NOMO-1 (cell line): ENCODE measurements at regions not wholly inside any gene's neighbourhood (a gene's known extent, or its start where the extent isn't known, plus 50 kb on each side); places are given as distances from the start of the nearest gene placed in this dataset.
A peak's percentile ranks its signal among the peaks of the same experiment; 100 is the strongest.

ENCODE experiments used
- DNase-seq, 2 experiments: peaks; one replicate each; lab custom pipeline; 2025; ENCODE audit not compliant: unreplicated experiment in 2 of 2; lab: John Stamatoyannopoulos, UW

GRCh38 chr15:98139337-98139736 lies 178.8 kb downstream of the ARRDC4 start:
- DNase-seq, result no peak

GRCh38 chr15:98142572-98142971 lies 182.1 kb downstream of the ARRDC4 start:
- DNase-seq, result no peak

DNA sequence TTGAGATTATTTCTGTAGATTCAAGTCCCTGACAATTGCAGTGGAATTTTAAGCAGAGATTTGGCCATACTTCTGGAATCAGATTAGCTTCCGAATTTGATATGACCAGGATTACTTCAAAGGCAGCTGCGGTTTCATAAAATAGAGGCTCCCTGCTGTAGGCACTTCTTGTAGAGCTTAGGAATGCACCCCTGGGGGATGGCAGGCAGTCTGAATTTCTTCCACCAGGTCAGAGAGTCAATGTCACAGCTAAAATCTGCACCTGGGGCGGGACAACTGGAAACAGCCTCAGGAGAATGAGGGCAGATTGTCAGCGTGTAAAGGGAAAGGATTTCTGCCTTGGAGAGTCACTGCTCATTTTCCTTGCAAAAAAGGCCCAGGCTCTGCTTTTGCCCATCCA lies 182.6 kb downstream of the ARRDC4 start:
- DNase-seq, result no peak

DNA sequence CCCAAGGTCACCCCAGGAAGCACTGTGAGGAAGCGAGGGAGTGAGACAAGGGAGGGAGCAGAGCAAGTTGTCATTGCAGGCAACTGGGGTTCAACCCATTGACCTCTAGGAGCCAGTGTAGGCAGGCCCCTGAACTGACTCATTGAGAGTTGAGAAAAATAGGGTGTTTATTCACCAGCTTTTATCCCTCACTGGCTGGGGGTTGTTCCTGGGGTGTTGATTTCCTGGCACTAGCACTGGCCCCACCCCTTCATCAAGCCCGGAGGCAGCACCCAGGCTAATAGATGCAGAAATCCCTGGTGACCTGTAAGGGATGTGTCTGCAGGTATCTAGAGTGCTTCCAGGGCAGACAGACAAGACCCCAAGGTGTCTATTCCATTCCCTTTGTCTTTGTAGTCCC lies 183.9 kb downstream of the ARRDC4 start:
- no peak for DNase-seq

DNA sequence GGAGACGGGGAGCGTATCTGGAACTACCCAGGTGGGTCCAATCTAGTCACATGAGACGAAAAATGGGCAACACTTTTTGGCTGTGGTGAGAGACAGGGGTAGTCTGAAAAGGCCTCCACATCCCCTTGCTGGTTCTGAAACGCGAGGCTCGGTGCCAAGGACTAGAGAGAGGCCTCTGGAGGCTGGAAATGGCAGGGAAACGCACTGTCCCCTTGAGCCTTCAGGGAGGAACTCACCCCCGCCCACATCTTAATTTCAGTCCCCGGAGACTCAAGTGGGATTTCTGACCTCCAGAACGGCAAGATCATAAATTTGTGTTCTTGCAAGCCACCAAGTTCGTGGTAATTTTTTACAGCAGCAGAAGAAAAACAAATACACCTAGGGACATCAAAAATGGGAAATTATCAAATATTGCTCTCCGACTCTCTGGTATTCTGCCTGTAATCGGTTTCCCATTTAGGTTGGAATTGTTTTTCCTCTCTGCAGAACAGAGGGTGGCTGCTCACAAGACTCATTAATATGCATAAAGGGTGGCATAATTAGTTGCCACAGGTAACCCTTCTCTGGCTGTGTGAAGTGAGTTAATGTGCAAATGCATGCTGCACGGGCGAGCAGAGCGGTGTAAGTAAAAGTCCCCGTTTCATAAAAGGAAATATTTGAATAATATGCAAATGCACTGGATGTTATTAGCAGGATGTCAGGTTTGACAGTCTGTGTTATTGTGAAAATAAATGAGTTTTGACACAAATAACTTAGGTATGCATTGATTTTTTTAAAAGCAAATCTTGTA lies 185.7 kb downstream of the ARRDC4 start:
- no peak for DNase-seq

DNA sequence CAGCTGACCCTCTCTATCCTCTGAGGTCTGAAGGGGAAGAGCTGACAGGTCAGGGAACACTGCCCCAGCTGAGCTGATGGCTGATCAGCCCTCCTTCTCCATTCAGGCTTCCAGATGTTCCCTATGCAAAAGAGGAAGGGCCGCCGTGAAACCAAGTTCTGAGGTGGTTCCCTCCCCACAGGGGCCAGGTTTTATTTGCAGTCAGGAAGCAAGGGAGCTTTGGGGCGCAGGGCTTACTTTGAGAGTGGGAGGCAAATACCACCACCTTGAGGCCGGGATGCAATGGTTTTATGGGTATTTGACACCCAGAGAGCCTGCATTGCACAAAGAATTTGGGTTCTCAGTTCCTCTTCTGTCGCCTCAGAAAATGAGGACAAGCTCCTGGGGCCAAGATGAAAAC lies 186.9 kb downstream of the ARRDC4 start:
- peak; percentile 56 to 70 for DNase-seq

DNA sequence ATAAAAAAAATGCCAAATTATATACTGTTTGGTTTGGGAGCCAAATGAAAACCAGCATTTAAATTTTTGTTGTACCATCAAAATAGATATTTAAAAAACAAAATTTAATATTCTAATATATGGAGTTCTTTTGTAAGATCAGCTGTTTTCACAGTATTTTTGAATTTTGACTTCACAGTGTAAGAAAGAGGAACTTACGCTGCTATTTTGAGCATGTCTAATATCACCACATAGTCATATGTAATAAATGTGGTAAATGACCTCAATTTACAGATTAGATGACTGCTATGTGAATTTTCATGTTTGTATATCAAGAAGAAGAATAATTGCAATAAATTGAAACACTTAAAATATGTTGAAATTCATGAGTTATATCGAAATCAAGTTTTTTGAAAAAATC lies 189.6 kb downstream of the ARRDC4 start:
- peak in 1 of 2 experiments; percentile 74 for DNase-seq

DNA sequence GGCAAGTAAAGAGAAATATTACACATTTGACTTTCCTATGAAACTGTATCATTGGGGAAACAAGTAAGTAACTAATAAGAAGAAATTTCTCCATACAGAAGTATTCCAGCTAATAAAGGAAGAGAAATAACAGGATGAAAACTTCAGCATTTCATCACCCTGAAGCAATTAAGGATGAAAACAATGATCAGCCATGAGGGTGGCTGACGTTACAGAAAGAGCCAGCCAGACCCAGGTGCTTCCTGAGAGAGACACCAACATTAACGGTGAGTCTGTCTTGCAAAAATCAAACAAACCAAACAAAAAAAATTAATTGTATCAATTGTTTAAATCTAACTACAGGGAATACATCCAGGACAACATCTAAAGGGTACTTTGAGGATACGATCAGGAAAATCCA lies 190.0 kb downstream of the ARRDC4 start:
- peak in 1 of 2 experiments; percentile 17 for DNase-seq

DNA sequence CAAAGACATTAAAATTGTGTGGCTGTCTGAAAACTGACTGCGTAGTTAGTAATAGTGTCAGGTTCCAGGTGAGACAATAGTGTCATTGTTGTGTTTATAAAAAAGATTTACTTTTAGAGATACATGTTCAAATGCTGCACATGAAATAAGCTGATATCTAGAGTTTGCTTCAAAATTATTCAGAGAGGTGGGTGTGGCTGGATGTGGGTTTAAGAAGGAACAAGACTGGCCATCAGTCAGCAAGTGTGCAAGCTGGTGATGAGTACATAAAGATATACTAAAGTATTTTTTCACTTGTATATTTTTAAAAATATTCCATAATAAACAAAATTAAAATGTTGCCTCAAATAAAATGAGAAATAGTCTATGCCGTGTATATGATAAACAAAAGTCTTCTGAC lies 190.6 kb downstream of the ARRDC4 start:
- DNase-seq, result peak in 1 of 2 experiments; percentile 9

DNA sequence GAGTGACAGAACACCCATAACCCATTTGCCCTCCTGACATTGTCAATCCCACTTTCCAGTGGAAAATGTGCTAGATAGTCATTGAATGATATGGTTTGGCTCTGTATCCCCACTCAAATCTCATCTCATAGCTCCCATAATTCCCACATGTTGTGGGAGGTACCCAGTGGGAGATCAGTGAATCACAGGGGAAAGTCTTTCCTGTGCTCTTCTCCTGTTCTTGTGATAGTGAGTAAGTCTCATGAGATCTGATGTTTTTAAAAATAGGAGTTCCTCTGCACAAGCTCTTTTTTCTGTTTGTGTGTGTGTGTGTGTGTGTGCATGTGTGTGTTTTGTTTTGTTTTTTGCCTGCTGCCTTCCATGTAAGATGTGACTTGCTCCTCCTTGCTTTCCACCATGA lies 191.7 kb downstream of the ARRDC4 start:
- no peak for DNase-seq

DNA sequence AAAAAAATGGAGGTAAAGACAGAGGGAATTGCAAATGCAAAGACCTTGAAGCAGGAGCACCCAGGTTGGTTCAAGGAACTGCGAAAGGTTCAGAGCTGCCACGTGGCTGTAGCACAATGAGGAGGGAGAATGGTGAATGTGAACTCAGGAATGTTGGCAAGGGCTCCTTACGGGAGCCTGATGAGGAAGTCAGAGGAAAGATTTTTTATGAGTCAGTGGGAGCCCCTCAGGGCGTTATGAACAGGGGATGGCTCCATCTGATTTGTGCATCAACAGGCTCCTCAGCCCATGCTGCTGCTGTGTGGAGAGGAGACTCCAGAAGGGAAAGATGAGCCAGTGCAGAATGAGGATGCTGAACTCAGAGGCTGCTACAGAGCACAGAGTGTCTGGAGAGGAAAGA lies 194.4 kb downstream of the ARRDC4 start:
- no peak for DNase-seq

GRCh38 chr15:98155356-98155755 lies 194.9 kb downstream of the ARRDC4 start:
- DNase-seq, result no peak

- DNase-seq, result peak; percentile 89 to 95
Measured at GRCh38 chr15:98160236-98160635, 199.7 kb downstream of the ARRDC4 start.

DNA sequence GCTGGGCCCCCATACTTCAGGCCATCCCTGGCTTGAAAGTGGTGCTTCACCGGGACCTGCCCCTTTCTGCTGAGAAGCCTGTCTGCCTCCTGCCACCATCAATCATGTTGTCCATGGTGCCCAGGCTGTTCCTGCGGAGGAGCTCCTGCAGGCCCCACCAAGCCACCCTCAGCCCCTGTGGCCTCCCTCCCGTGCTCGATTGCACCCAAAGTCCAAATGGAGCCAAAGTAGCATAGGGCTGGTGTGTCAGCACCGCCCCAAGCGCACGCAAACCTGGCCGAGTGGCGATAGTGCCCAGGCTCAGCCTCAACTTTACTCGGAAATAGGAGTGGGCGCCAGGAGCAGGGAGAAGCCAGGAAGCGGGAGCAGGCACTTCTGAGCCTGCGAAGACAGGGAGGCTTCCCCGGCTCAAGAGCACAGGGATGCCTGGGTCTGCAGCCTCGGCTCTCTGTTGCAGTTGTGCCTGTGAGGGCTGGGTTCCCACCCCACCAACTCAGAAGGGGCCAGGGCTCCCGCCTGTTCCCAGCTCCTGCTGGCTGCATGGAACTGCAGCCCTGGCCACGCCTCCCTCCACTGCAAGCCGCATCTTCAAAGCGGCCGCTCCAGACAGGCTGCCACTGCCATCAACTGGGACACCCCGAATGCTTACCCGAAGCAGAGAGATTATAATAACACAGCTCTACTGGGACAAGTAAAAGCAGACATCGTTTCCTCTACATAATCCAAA lies 203.0 kb downstream of the ARRDC4 start:
- no peak for DNase-seq

- DNase-seq, result no peak
Measured at GRCh38 chr15:98164571-98164970, 204.1 kb downstream of the ARRDC4 start.

DNA sequence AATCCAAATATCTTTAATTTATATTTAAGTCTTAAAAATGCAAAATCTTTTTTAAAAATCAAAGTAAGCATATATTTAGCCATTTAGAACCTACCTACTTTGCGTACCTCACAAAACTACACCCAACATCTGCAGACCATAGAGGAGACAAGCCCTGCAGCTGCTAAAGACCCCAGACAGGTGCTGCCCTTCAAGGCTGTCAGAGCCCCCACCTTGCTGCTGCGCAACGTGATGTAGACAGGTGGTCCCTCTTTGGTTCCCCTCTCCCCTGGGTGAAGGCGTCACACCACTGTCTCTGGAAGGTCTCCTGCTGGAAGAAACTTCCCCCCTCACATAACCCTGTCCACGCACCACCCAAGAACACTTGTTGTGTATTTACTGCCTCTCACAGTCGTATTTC lies 204.5 kb downstream of the ARRDC4 start:
- no peak for DNase-seq

DNA sequence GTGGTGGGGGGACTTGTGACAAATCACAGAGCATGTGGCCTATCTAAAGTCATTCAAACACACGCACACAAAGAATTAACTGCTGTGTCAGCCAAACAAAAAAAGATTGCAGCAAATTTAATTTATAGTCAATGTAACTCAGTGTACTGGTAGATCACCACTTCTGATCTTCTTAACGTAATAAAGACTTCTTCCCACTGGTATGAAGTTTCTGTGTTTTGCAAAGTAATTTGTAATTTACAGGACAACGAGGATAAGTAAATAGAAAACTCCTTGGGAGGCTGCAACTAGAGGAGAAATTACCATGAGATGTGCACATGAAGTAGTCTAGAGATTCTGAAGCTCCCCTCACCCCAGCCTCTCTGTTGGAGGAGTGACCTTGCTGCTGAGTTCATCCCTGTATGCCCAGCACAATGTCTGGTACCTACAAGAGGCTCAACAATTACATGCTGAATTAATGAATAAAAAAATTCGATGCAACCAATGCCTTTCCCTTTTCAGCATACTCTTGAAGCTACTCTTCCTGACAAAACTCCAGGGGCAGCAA lies 207.3 kb downstream of the ARRDC4 start:
- DNase-seq, result no peak

DNA sequence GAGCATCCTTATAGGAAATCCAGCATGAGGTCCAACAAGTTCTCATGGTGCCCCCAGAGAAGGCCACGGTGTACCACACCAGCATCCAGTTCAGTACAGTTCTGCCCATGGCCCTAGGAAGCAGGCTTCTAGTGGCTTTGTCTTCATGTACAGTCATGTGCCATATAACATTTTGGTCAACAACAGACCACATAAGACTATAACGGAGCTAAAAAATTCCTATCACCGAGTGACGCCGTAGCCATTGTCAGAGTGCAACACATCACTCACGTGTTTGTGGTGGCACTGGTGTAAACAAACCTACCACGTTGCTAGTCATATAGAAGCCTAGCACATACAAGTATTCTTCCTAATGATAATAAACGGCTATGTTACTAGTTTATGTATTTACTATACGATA lies 209.0 kb downstream of the ARRDC4 start:
- no peak for DNase-seq

DNA sequence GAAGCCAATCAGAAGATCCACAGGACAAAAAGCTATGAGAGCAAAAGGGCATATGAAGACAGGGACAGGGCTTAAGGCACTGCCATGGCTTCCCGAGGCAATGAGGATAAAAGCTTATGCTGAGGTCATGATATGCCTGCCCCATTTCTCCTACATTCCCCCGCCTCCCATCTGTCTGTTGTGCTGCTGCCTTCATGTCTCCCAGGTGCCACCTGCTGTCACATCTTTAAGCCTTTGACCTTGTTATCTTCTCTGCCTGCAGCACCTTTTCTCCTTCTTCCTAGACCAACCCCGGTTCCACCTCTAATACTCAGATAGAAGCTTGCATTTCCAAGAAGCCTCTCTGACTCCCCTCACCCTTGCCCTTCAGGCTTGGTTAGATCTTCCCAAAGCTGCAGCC lies 213.8 kb downstream of the ARRDC4 start:
- DNase-seq, result no peak

GRCh38 chr15:98174841-98175240 lies 214.3 kb downstream of the ARRDC4 start:
- no peak for DNase-seq

GRCh38 chr15:98177966-98178592 lies 217.6 kb downstream of the ARRDC4 start:
- DNase-seq, result peak; percentile 68 to 76
